Fibroblast of skin of back (primary cell): ENCODE measurements at regions not wholly inside any gene's neighbourhood (a gene's known extent, or its start where the extent isn't known, plus 50 kb on each side); places are given as distances from the start of the nearest gene placed in this dataset.

Experiments used
- DNase-seq: peaks from one replicate; pipeline ENCODE4 v3.0.0-alpha.2; 2013

- DNase-seq = no peak
Measured at GRCh38 chr22:48860557-48860956, 967.1 kb downstream of the BRD1 start.

- no peak for DNase-seq
Measured at GRCh38 chr22:48858856-48859255, 968.8 kb downstream of the BRD1 start.

- DNase-seq = no peak
Measured at GRCh38 chr22:48858121-48858520, 969.6 kb downstream of the BRD1 start.

GRCh38 chr22:48857202-48857805 lies 970.4 kb downstream of the BRD1 start:
- no peak for DNase-seq

- no peak for DNase-seq
Measured at GRCh38 chr22:48856308-48856615, 971.4 kb downstream of the BRD1 start.

GRCh38 chr22:48855593-48856307 lies 971.9 kb downstream of the BRD1 start:
- DNase-seq = no peak

- DNase-seq = no peak
Measured at GRCh38 chr22:48855013-48855412, 972.7 kb downstream of the BRD1 start.

GRCh38 chr22:48853627-48854240 lies 973.9 kb downstream of the BRD1 start:
- DNase-seq = no peak

- DNase-seq = no peak
Measured at GRCh38 chr22:48851933-48852549, 975.6 kb downstream of the BRD1 start.

GRCh38 chr22:48850658-48851287 lies 976.9 kb downstream of the BRD1 start:
- no peak for DNase-seq

- no peak for DNase-seq
Measured at GRCh38 chr22:48849963-48850657, 977.6 kb downstream of the BRD1 start.

GRCh38 chr22:48849219-48849912 lies 978.3 kb downstream of the BRD1 start:
- no peak for DNase-seq

GRCh38 chr22:48846200-48846599 lies 981.5 kb downstream of the BRD1 start:
- DNase-seq = no peak

- DNase-seq = no peak
Measured at GRCh38 chr22:48845356-48845936, 982.2 kb downstream of the BRD1 start.

- no peak for DNase-seq
Measured at GRCh38 chr22:48844056-48844675, 983.5 kb downstream of the BRD1 start.

GRCh38 chr22:48843640-48844039 lies 984.0 kb downstream of the BRD1 start:
- no peak for DNase-seq

GRCh38 chr22:48842976-48843375 lies 984.7 kb downstream of the BRD1 start:
- no peak for DNase-seq

GRCh38 chr22:48842583-48842945 lies 985.1 kb downstream of the BRD1 start:
- no peak for DNase-seq

- DNase-seq = no peak
Measured at GRCh38 chr22:48841881-48842582, 985.6 kb downstream of the BRD1 start.

GRCh38 chr22:48840112-48840949 lies 987.3 kb downstream of the BRD1 start:
- no peak for DNase-seq
